CD4-positive, alpha-beta memory T cell (primary cell): ENCODE measurements at regions not wholly inside any gene's neighbourhood (a gene's known extent, or its start where the extent isn't known, plus 50 kb on each side); places are given as distances from the start of the nearest gene placed in this dataset.

Source experiments
- CTCF ChIA-PET: fragments of 350-600 bp; sonication (Branson Sonifier 250); formaldehyde crosslinking; loops from one replicate; lab custom pipeline; 2021; ENCODE audit warnings: inconsistent platforms; ENCODE audit not compliant: partially characterized antibody; lab: Charles Lee
- POLR2A ChIA-PET: fragments of 350-600 bp; sonication (Branson Sonifier 250); formaldehyde crosslinking; loops from one replicate; lab custom pipeline; 2021; ENCODE audit not compliant: partially characterized antibody; lab: Charles Lee
- DNase-seq, 5 donors: peaks; one replicate each; pipeline versions ENCODE4 v3.0.0 to v3.0.0-alpha.2; 2020 to 2022; ENCODE audit warnings: mixed read lengths in 1 of 5
- H3K27ac ChIP-seq: one replicate; pipeline ENCODE4 v1.7.0; 2013; ENCODE audit warnings: low read depth, low read length
- H3K27me3 ChIP-seq: 2 replicates; pipeline ENCODE4 v1.7.0; 2013; ENCODE audit warnings: mild to moderate bottlenecking, low read length, moderate library complexity; ENCODE audit not compliant: insufficient read depth
- H3K36me3 ChIP-seq: 2 replicates; pipeline ENCODE4 v1.7.0; 2013; ENCODE audit warnings: mild to moderate bottlenecking, low read length, moderate library complexity; ENCODE audit not compliant: insufficient read depth
- H3K4me1 ChIP-seq: 2 replicates; pipeline ENCODE4 v1.7.0; 2013; ENCODE audit warnings: mild to moderate bottlenecking, low read length, moderate library complexity; ENCODE audit not compliant: insufficient read depth
- H3K4me3 ChIP-seq, 2 donors: one replicate each; pipeline ENCODE4 v1.7.0; 2013; ENCODE audit warnings: low read length in 2 of 2, mild to moderate bottlenecking in 1 of 2
- H3K9me3 ChIP-seq, 2 donors: one replicate each; pipeline ENCODE4 v1.7.0; 2013; ENCODE audit warnings: low read length in 2 of 2, control low read depth in 1 of 2; ENCODE audit not compliant: control insufficient read depth in 1 of 2
- H3K27ac Mint-ChIP-seq, 7 donors: one replicate each; pipeline ENCODE4 v1.8.0; 2020 to 2021; ENCODE audit warnings: mixed read lengths in 7 of 7, mild to moderate bottlenecking in 6 of 7, inconsistent platforms in 3 of 7, moderate library complexity in 3 of 7
- H3K27me3 Mint-ChIP-seq, 2 donors: one replicate each; pipeline ENCODE4 v1.8.0; 2020 to 2021; ENCODE audit warnings: mixed read lengths in 2 of 2
- H3K36me3 Mint-ChIP-seq, 2 donors: one replicate each; pipeline ENCODE4 v1.8.0; 2020 to 2021; ENCODE audit warnings: mixed read lengths in 2 of 2, inconsistent platforms in 1 of 2, mild to moderate bottlenecking in 1 of 2
- H3K4me1 Mint-ChIP-seq, 4 donors: one replicate each; pipeline ENCODE4 v1.8.0; 2020 to 2021; ENCODE audit warnings: mixed read lengths in 4 of 4, mild to moderate bottlenecking in 1 of 4
- H3K4me3 Mint-ChIP-seq, 8 donors: one replicate each; pipeline ENCODE4 v1.8.0; 2020 to 2021; ENCODE audit warnings: mixed read lengths in 8 of 8, mild to moderate bottlenecking in 7 of 8, moderate library complexity in 6 of 8, inconsistent platforms in 3 of 8
- H3K9me3 Mint-ChIP-seq, 8 donors: one replicate each; pipeline ENCODE4 v1.8.0; 2020 to 2021; ENCODE audit warnings: mixed read lengths in 8 of 8, mild to moderate bottlenecking in 5 of 8, inconsistent platforms in 3 of 8, moderate library complexity in 1 of 8
- intact Hi-C: fragments of 100-400 bp; cut with micrococcal nuclease; formaldehyde crosslinking; loops from one replicate; pipeline ENCODE4 v1.15.1; 2023

DNA sequence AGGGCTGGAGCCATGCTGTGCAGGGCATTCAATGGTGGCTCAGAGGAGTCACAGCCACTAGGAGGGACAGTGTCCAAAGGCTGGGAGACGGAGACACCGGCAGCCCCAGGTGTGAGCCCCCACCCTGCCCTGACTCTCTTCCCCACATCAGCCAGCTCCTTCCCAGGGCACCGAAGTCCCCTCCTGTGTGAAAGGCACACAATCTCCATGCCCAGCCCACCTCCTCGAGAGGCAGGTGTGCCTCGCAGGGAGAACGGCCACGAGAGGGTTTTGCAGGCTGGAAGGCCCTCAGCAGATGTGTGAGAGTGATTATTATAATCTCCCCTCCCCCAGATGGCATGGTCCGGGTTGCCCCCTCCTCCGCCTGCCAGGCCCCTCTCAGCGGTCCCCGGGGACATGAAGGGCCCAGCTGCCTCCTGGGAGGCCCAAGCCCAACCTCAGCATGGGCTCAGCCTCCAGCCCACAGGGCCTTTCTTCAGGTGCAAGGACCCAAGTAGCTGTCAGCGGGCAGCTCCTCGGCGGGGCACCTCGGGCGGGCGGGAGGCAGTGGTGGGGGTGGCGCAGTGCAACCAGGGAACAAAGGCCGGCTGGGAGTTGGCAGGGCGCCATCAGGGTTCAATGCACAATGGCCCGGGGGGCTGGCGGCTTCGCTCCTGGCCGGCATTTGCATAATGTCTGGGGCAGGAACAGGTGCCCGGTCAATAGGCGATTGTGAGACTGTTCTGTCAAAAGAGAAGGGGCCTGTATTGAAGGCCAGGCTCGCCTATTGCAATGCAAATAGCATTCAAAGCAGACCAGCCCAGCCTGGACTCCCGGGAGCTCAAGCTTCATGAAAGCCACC, 155.3 kb upstream of the ZMIZ1 start:
- Histone ChIP-seq H3K27ac (no peak overlapping the region), H3K27me3 (no peaks in the 10 kb centered on the region), H3K36me3 (no peaks in the 10 kb centered on the region), H3K9me3 (no peaks in the 10 kb centered on the region), H3K4me1 (no peaks in the 10 kb centered on the region), H3K4me3 (no peak overlapping the region)
- H3K4me3 Mint-ChIP-seq = no peak overlapping the region
- ChIA-PET CTCF (no interaction called here), POLR2A (no interaction called here)
- H3K27ac Mint-ChIP-seq = no peak overlapping the region
- peaks cover 0 to 1% of the 10 kb centered on the region in 2 donors for H3K27me3 Mint-ChIP-seq
- no peaks in the 10 kb centered on the region for H3K36me3 Mint-ChIP-seq
- no peaks in the 10 kb centered on the region for H3K4me1 Mint-ChIP-seq
- DNase-seq = no peak
- intact Hi-C loops = no loop called here
- H3K9me3 Mint-ChIP-seq = peaks cover 0 to 2% (median 0%) of the 10 kb centered on the region in 8 donors

DNA sequence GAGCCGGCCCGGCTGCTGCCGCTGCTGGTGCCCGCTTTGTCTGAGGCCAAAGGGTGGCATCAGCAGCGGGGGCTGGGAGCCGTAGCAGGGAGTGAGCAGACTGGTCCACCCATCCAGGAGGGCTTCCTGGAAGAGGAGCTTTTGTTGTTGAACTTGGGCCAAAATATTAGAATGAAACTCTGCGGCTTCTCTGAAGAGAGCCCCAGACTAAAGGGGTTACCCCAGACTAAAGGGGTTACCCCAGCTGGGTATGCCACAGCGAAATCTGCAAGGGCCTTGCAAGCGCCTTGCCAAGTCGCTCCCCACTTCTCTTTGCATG, 154.7 kb upstream of the ZMIZ1 start:
- peaks cover 0 to 2% (median 0%) of the 10 kb centered on the region in 8 donors for H3K9me3 Mint-ChIP-seq
- Histone ChIP-seq H3K4me1 (no peaks in the 10 kb centered on the region), H3K27ac (no peak overlapping the region), H3K36me3 (no peaks in the 10 kb centered on the region), H3K27me3 (no peaks in the 10 kb centered on the region), H3K4me3 (no peak overlapping the region), H3K9me3 (no peaks in the 10 kb centered on the region)
- intact Hi-C loops = no loop called here
- no peak overlapping the region for H3K4me3 Mint-ChIP-seq
- no peak for DNase-seq
- POLR2A ChIA-PET = no interaction called here
- H3K4me1 Mint-ChIP-seq = no peaks in the 10 kb centered on the region
- CTCF ChIA-PET = no interaction called here
- H3K27me3 Mint-ChIP-seq = peaks cover 0 to 1% of the 10 kb centered on the region in 2 donors
- no peak overlapping the region for H3K27ac Mint-ChIP-seq
- H3K36me3 Mint-ChIP-seq = no peaks in the 10 kb centered on the region

DNA sequence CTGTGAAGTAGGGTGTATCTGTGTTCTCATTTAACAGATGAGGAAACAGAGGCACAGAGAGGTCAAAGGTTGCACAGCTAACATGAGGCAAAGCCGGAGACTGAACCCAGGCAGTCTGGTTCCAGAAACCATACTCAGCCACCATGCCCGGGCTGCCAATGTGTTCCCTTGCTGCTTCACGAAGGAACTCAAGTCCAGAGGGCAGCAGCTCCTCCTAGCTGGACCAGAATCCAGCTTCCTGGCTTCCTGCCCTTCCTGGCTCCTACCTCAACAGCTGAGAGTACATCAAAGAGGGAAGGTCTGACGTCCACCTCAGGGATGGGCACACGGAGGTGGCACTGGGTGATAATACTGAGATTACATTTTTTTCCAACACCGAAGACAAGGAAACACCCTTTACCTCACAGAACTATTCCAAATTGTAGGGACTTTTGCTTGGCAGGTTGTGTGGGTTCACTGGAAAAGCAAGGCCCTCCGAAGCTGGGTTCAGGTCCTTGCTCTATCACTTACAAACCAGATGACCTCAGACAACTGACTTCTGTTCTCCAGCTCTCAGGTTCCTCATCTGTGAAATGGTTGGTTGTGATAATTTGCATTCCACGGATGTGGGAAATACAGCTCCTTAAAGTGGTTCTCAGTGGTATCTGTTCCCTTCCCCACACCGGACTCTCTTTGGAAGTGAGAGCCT, 154.1 kb upstream of the ZMIZ1 start:
- Mint-ChIP-seq H3K27me3 (peaks cover 0 to 1% of the 10 kb centered on the region in 2 donors), H3K4me1 (no peaks in the 10 kb centered on the region), H3K9me3 (peaks cover 0 to 2% (median 0%) of the 10 kb centered on the region in 8 donors), H3K4me3 (no peak overlapping the region), H3K36me3 (no peaks in the 10 kb centered on the region), H3K27ac (no peak overlapping the region)
- Histone ChIP-seq H3K36me3 (no peaks in the 10 kb centered on the region), H3K27ac (no peak overlapping the region), H3K4me1 (no peaks in the 10 kb centered on the region), H3K27me3 (no peaks in the 10 kb centered on the region), H3K4me3 (no peak overlapping the region), H3K9me3 (no peaks in the 10 kb centered on the region)
- POLR2A ChIA-PET = no interaction called here
- intact Hi-C loops = no loop called here
- no peak for DNase-seq
- CTCF ChIA-PET = no interaction called here

DNA sequence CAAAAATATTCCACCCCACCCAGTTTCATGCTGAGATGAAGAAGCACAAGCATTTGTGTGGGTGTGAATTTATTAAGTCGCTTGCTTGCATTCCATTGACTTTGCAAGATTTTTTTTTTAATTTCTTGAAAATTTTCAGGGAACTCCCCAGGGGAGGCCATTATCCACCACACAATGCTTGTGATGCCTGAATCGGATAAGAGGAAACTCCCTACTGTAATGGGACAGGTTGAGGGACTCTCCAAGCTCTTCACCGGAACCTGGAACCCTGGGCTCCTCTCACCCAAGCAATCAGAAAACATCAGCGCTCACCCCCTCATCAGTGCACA, 153.6 kb upstream of the ZMIZ1 start:
- ChIA-PET POLR2A (no interaction called here), CTCF (no interaction called here)
- Mint-ChIP-seq H3K4me3 (no peak overlapping the region), H3K4me1 (no peaks in the 10 kb centered on the region), H3K9me3 (peaks cover 0 to 2% (median 0%) of the 10 kb centered on the region in 8 donors), H3K27me3 (peaks cover 1 to 2% of the 10 kb centered on the region in 2 donors), H3K27ac (peak overlapping the region in 1 of 7 donors; percentile 42), H3K36me3 (no peaks in the 10 kb centered on the region)
- H3K4me1 ChIP-seq = no peaks in the 10 kb centered on the region
- DNase-seq = no peak
- H3K4me3 ChIP-seq = no peak overlapping the region
- H3K27ac ChIP-seq = no peak overlapping the region
- H3K27me3 ChIP-seq = no peaks in the 10 kb centered on the region
- intact Hi-C loops = no loop called here
- no peaks in the 10 kb centered on the region for H3K36me3 ChIP-seq
- H3K9me3 ChIP-seq = no peaks in the 10 kb centered on the region

DNA sequence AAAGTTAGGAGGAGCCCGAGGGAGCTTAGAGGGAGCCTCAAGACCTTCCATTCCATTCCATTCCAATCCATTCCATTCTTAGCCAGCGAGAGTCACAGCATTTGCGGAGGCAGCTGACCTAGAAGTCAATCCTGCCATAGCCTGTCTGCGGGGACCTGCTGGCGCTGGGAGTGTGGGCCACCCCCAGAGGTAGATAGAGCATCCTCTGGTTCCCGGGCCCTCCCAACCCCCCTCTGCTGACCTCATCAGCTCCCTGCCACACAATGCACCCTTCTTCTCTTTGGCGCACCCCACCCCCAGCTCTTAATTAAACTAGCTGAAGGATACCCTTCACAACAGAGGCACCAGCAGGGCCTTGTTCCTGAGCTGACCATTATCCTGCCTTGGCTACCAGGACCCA, 152.5 kb upstream of the ZMIZ1 start:
- no peak overlapping the region for H3K27ac Mint-ChIP-seq
- ChIA-PET POLR2A (no interaction called here), CTCF (interaction anchor here (0.7 kb wide), 1 partner anchor 19 kb away, joined by 3 read pairs; no protein-coding TSS in a partner anchor)
- no peaks in the 10 kb centered on the region for H3K4me1 ChIP-seq
- no peak for DNase-seq
- H3K36me3 Mint-ChIP-seq = no peaks in the 10 kb centered on the region
- no peak overlapping the region for H3K4me3 Mint-ChIP-seq
- peaks cover 0 to 2% (median 0%) of the 10 kb centered on the region in 8 donors for H3K9me3 Mint-ChIP-seq
- H3K27me3 ChIP-seq = no peaks in the 10 kb centered on the region
- peaks cover 2 to 4% of the 10 kb centered on the region in 2 donors for H3K27me3 Mint-ChIP-seq
- no peak overlapping the region for H3K4me3 ChIP-seq
- H3K36me3 ChIP-seq = no peaks in the 10 kb centered on the region
- intact Hi-C loops = no loop called here
- H3K4me1 Mint-ChIP-seq = no peaks in the 10 kb centered on the region
- no peak overlapping the region for H3K27ac ChIP-seq
- no peaks in the 10 kb centered on the region for H3K9me3 ChIP-seq

DNA sequence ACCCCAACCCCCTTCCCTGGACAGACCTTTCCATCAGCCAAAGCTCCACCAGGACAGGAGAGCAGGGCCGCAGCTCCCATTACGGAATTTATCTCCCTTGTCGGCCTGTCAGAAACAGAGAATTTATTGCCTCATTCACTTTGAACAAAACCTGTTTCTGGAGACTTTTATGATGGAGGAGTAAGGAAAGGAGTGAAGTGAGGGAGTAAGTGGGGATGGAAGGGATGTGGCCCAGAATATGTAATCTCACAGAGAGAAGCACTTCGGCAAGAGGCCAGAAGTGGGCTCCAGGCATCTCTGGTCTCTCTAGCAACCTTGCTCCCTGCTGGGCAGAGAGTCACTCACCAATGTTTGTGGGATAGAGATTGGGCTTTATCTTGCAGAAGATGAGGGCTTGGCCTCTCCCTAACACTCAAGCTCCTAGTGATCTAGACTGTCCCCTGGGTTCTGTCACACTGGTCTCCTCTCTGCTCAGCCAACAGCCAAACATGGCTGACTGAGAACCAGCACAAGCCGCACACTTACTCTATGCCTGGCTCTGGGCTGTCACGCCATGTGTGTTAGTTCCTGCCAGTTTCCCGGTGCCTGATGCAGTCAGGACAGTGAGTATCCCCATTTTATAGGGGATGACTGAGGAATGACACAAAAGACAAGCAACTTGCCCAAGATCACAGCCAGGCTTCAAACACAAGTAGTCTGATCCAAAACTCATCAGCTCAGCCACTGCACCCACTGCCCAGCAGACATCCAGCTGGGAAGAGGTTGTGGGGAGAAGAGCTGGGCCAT, 149.4 kb upstream of the ZMIZ1 start:
- Histone ChIP-seq H3K36me3 (no peaks in the 10 kb centered on the region), H3K27ac (no peak overlapping the region), H3K4me1 (no peaks in the 10 kb centered on the region), H3K27me3 (no peaks in the 10 kb centered on the region), H3K9me3 (no peaks in the 10 kb centered on the region), H3K4me3 (no peak overlapping the region)
- ChIA-PET POLR2A (interaction anchor here (0.6 kb wide), 1 partner anchor 334 kb away, joined by 3 read pairs; no protein-coding TSS in a partner anchor), CTCF (no interaction called here)
- intact Hi-C loops = no loop called here
- H3K9me3 Mint-ChIP-seq = peaks cover 0 to 2% (median 0%) of the 10 kb centered on the region in 8 donors
- DNase-seq = no peak
- H3K4me3 Mint-ChIP-seq = no peak overlapping the region
- H3K36me3 Mint-ChIP-seq = no peaks in the 10 kb centered on the region
- H3K27ac Mint-ChIP-seq = no peak overlapping the region
- no peaks in the 10 kb centered on the region for H3K4me1 Mint-ChIP-seq
- peaks cover 2 to 4% of the 10 kb centered on the region in 2 donors for H3K27me3 Mint-ChIP-seq

DNA sequence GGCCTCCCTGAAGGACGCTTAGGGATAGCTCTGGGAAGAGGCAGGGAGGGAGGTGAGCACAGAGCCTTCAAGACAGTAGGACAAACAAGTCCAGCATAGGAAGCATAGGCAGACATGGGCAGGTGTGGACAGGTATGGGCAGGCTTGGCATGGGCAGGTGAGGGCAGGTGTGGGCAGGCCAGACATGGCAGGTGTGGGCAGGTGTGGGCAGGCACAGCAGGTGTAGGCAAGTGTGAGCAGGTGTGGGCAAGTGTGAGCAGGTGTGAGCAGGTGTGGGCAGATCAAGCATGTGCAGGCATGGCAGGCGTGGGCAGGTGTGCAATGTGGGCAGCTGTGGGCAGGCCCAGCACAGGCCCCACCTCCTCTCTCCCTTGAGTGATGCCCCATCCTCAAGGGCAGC, 148.8 kb upstream of the ZMIZ1 start:
- Mint-ChIP-seq H3K4me3 (no peak overlapping the region), H3K27ac (no peak overlapping the region), H3K4me1 (no peaks in the 10 kb centered on the region), H3K36me3 (no peaks in the 10 kb centered on the region), H3K9me3 (peaks cover 0 to 2% (median 0%) of the 10 kb centered on the region in 8 donors), H3K27me3 (peaks cover 2 to 4% of the 10 kb centered on the region in 2 donors)
- no peaks in the 10 kb centered on the region for H3K36me3 ChIP-seq
- POLR2A ChIA-PET = no interaction called here
- no peak overlapping the region for H3K27ac ChIP-seq
- H3K4me3 ChIP-seq = no peak overlapping the region
- intact Hi-C loops = no loop called here
- no peaks in the 10 kb centered on the region for H3K4me1 ChIP-seq
- no peak for DNase-seq
- no peaks in the 10 kb centered on the region for H3K27me3 ChIP-seq
- H3K9me3 ChIP-seq = no peaks in the 10 kb centered on the region
- CTCF ChIA-PET = no interaction called here
